ENCODE measurements at regions not wholly inside any gene's neighbourhood (a gene's known extent, or its start where the extent isn't known, plus 50 kb on each side); places are given as distances from the start of the nearest gene placed in this dataset.
"Not testable (repeated sequence)": the region's sequence is repeated elsewhere in the genome, so short reads cannot be mapped to it uniquely, and the experiment has no call there.

- DNase-seq (ENCODE audit: low read depth in 2 of 2) = no peak
Observed at GRCh38 chr16:10312784-10313724, 72.8 kb upstream of the ATF7IP2 start.

GRCh38 chr16:10314317-10314716 lies 71.5 kb upstream of the ATF7IP2 start:
- no peak for DNase-seq (ENCODE audit: low read depth in 2 of 2)

GRCh38 chr16:10314811-10315210 lies 71.0 kb upstream of the ATF7IP2 start:
- no peak for DNase-seq (ENCODE audit: low read depth in 2 of 2)

GRCh38 chr16:10317425-10318001 lies 68.3 kb upstream of the ATF7IP2 start:
- no peak for DNase-seq (ENCODE audit: low read depth in 2 of 2)

- DNase-seq (ENCODE audit: low read depth in 2 of 2) = no peak
Observed at GRCh38 chr16:10318798-10319500, 66.9 kb upstream of the ATF7IP2 start.

GRCh38 chr16:10321407-10322387 lies 64.2 kb upstream of the ATF7IP2 start:
- no peak for DNase-seq (ENCODE audit: low read depth in 2 of 2)

GRCh38 chr16:10322723-10323527 lies 62.9 kb upstream of the ATF7IP2 start:
- no peak for DNase-seq (ENCODE audit: low read depth in 2 of 2)

GRCh38 chr16:10323528-10323869 lies 62.4 kb upstream of the ATF7IP2 start:
- DNase-seq (ENCODE audit: low read depth in 2 of 2) = no peak

GRCh38 chr16:10324210-10324609 lies 61.7 kb upstream of the ATF7IP2 start:
- DNase-seq (ENCODE audit: low read depth in 2 of 2) = no peak

GRCh38 chr16:10325783-10326543 lies 59.9 kb upstream of the ATF7IP2 start:
- DNase-seq (ENCODE audit: low read depth in 2 of 2) = no peak

GRCh38 chr16:10326647-10327046 lies 59.2 kb upstream of the ATF7IP2 start:
- DNase-seq (ENCODE audit: low read depth in 2 of 2) = no peak

- DNase-seq (ENCODE audit: low read depth in 2 of 2) = not testable (repeated sequence)
Observed at GRCh38 chr16:10328291-10328690, 57.6 kb upstream of the ATF7IP2 start.

GRCh38 chr16:10332241-10332640 lies 53.6 kb upstream of the ATF7IP2 start:
- no peak for DNase-seq (ENCODE audit: low read depth in 2 of 2)

GRCh38 chr16:10332775-10333174 lies 53.1 kb upstream of the ATF7IP2 start:
- DNase-seq (ENCODE audit: low read depth in 2 of 2) = no peak

- DNase-seq (ENCODE audit: low read depth in 2 of 2) = no peak
Observed at GRCh38 chr16:10333321-10334032, 52.4 kb upstream of the ATF7IP2 start.

GRCh38 chr16:10335681-10336080 lies 50.2 kb upstream of the ATF7IP2 start:
- no peak for DNase-seq (ENCODE audit: low read depth in 2 of 2)
